ENCODE measurements at regions not wholly inside any gene's neighbourhood (a gene's known extent, or its start where the extent isn't known, plus 50 kb on each side); places are given as distances from the start of the nearest gene placed in this dataset.

DNA sequence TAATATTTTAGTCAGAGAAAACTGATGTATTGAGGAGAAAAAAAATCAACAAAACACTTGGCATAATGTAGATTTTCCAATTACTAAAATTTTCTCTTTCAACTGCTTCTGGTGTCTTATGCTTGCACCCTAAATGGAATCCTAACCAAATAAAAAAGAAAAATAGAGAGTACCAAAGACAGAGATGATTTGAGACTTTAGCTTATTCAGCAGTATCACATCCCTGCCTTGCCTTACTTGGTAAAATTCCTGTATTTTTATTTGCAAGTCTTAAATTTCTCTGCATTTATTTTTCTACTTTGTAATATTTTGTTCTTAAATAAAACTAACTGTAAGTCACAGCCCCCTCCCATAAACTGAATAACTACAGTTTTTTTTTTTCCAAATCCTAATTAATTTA, 950.5 kb upstream of the INTU start:
- DNase-seq (ENCODE audit: low spot score in 2 of 2) = no peak
- no peak for ATAC-seq
- Mint-ChIP-seq H3K27ac (no peak overlapping the region), H3K9me3 (peaks cover 0 to 4% of the 10 kb centered on the region in 2 donors), H3K36me3 (no peaks in the 10 kb centered on the region)

GRCh38 chr4:126686491-126686890, 946.3 kb upstream of the INTU start:
- H3K9me3 Mint-ChIP-seq = peaks cover 4 to 8% of the 10 kb centered on the region in 2 donors
- H3K36me3 Mint-ChIP-seq = no peaks in the 10 kb centered on the region
- no peak overlapping the region for H3K27ac Mint-ChIP-seq
- ATAC-seq (no peak), DNase-seq (ENCODE audit: low spot score in 2 of 2) (no peak)

DNA sequence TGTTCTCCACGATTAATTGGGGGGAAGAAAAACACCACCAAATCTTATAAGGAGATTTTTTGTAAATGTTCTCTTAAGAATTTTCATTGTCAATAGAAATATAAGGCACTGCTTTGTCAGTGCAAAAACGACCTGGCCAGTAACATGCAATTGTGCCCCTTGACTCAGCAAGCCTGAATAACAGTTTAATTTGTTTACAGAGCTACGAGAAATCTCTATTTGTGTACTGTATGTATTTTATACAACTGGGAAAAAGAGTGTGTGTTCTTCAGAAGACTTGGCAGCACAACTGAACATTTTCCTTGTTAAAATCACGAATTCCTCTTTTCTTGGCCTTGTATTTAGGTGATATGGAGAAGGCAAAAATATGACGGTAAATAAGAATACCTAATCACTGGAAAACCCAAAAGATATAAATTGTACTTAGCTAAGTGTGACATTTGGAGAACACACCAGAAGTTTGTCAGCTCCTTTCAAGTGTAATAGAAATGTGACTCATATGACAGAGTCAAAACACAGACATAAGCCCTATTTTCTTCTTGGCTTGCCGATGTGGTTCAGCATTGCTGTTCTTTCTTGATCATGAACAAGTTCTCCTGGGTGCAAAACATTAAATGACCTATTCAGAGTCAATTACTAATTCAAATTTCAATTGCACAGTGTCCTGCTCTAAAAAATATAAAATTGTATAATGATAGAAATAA, 945.0 kb upstream of the INTU start:
- ATAC-seq (no peak), DNase-seq (ENCODE audit: low spot score in 2 of 2) (no peak)
- Mint-ChIP-seq H3K36me3 (no peaks in the 10 kb centered on the region), H3K9me3 (peaks cover 4 to 9% of the 10 kb centered on the region in 2 donors), H3K27ac (no peak overlapping the region)

- ATAC-seq (no peak), DNase-seq (ENCODE audit: low spot score in 2 of 2) (no peak)
- Mint-ChIP-seq H3K27ac (no peak overlapping the region), H3K36me3 (no peaks in the 10 kb centered on the region), H3K9me3 (peaks cover 4 to 9% of the 10 kb centered on the region in 2 donors)
Measured at GRCh38 chr4:126691797-126692196, 941.0 kb upstream of the INTU start.

GRCh38 chr4:126697748-126698147, 935.0 kb upstream of the INTU start:
- Mint-ChIP-seq H3K36me3 (no peaks in the 10 kb centered on the region), H3K9me3 (peaks cover 0 to 9% of the 10 kb centered on the region in 2 donors), H3K27ac (no peak overlapping the region)
- DNase-seq (ENCODE audit: low spot score in 2 of 2) = no peak
- no peak for ATAC-seq

- no peak for ATAC-seq
- Mint-ChIP-seq H3K9me3 (peaks cover 0 to 9% of the 10 kb centered on the region in 2 donors), H3K27ac (no peak overlapping the region)
Measured at GRCh38 chr4:126698224-126698623, 934.5 kb upstream of the INTU start.

GRCh38 chr4:126701756-126702155, 931.0 kb upstream of the INTU start:
- peaks cover 9 to 17% of the 10 kb centered on the region in 2 donors for H3K9me3 Mint-ChIP-seq
- DNase-seq (ENCODE audit: low spot score in 2 of 2) (no peak), ATAC-seq (no peak)
- H3K27ac Mint-ChIP-seq = no peak overlapping the region
- no peaks in the 10 kb centered on the region for H3K36me3 Mint-ChIP-seq

More at GRCh38 chr4:126698224-126698623, 934.5 kb upstream of the INTU start:
- DNase-seq (ENCODE audit: low spot score in 2 of 2) = no peak
- H3K36me3 Mint-ChIP-seq = no peaks in the 10 kb centered on the region

DNA sequence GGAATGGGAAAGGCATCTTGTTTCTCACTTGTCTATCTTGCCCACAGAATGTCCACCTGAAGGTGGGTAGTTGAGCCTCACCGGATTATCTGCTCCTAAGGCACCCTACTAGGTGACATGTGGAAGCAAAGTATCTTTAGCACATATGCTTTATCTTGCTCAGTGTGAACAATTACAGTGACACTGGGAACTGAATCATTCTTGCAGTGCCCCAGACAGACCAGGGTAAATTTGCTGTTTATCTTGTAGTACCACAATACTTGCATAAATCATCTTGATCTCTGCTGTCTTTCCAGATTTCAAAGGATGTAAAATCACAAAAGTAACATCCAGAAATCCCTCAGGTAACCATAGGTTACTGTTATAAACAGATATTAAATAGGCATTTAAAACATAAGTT, 930.0 kb upstream of the INTU start:
- DNase-seq (ENCODE audit: low spot score in 2 of 2) (no peak), ATAC-seq (no peak)
- peaks cover 9 to 17% of the 10 kb centered on the region in 2 donors for H3K9me3 Mint-ChIP-seq
- H3K36me3 Mint-ChIP-seq = no peaks in the 10 kb centered on the region
- no peak overlapping the region for H3K27ac Mint-ChIP-seq

- ATAC-seq (no peak), DNase-seq (ENCODE audit: low spot score in 2 of 2) (no peak)
- Mint-ChIP-seq H3K27ac (no peak overlapping the region), H3K9me3 (peaks cover 14 to 17% of the 10 kb centered on the region in 2 donors), H3K36me3 (no peaks in the 10 kb centered on the region)
Measured at GRCh38 chr4:126705266-126705665, 927.5 kb upstream of the INTU start.

- DNase-seq (ENCODE audit: low spot score in 2 of 2) = no peak
- Mint-ChIP-seq H3K27ac (no peak overlapping the region), H3K36me3 (no peaks in the 10 kb centered on the region), H3K9me3 (peaks cover 19 to 28% of the 10 kb centered on the region in 2 donors)
- no peak for ATAC-seq
Measured at GRCh38 chr4:126708716-126709115, 924.0 kb upstream of the INTU start.

DNA sequence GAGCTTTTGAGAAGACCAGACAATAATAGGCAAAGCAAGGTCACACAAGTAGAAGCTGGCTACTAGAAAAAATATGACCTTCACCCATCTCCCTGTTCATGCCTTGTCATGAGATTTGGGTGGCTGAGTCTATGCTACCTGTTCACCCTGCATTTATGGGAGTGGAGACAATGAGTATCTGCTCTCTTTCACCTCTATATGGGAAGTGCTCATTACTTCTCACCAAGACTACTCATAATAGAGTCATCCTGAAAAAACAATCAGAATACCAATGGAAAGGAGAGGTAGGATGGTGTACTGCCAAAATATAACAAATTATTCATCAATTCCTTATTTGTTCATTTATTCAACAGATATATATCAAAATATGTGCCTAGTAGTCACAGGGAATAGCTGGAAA, 921.8 kb upstream of the INTU start:
- H3K27ac Mint-ChIP-seq = no peak overlapping the region
- peaks cover 19 to 32% of the 10 kb centered on the region in 2 donors for H3K9me3 Mint-ChIP-seq
- DNase-seq (ENCODE audit: low spot score in 2 of 2) = no peak
- no peak for ATAC-seq
- no peaks in the 10 kb centered on the region for H3K36me3 Mint-ChIP-seq

GRCh38 chr4:126715067-126715466, 917.7 kb upstream of the INTU start:
- peaks cover 0 to 5% of the 10 kb centered on the region in 2 donors for H3K36me3 Mint-ChIP-seq
- DNase-seq (ENCODE audit: low spot score in 2 of 2) (no peak), ATAC-seq (no peak)
- no peak overlapping the region for H3K27ac Mint-ChIP-seq
- H3K9me3 Mint-ChIP-seq = peaks cover 22 to 33% of the 10 kb centered on the region in 2 donors

DNA sequence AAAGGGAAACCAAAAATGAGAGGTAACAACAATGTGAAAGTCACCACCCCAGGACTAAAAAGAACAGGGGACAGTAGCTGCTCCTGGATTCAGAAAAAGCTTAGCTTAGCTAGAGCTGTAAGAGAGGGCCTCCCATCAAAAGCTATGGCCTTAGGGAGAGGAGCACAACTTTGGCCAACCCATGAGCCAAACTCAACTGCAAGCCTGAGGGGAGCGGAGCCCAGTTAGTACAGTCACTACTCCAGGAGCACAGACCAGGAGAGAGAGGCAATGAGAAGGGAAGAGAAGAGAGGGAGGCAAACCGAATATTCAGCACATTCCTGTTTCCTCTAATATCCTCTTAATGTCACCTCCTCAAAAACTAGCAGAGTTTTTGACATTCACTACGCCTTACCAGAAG, 917.1 kb upstream of the INTU start:
- Mint-ChIP-seq H3K27ac (no peak overlapping the region), H3K9me3 (peaks cover 22 to 29% of the 10 kb centered on the region in 2 donors), H3K36me3 (peaks cover 0 to 5% of the 10 kb centered on the region in 2 donors)
- DNase-seq (ENCODE audit: low spot score in 2 of 2) (no peak), ATAC-seq (no peak)

GRCh38 chr4:126718136-126718535, 914.6 kb upstream of the INTU start:
- H3K36me3 Mint-ChIP-seq = peaks cover 0 to 5% of the 10 kb centered on the region in 2 donors
- H3K27ac Mint-ChIP-seq = no peak overlapping the region
- no peak for ATAC-seq
- DNase-seq (ENCODE audit: low spot score in 2 of 2) = no peak
- H3K9me3 Mint-ChIP-seq = peaks cover 17 to 22% of the 10 kb centered on the region in 2 donors

DNA sequence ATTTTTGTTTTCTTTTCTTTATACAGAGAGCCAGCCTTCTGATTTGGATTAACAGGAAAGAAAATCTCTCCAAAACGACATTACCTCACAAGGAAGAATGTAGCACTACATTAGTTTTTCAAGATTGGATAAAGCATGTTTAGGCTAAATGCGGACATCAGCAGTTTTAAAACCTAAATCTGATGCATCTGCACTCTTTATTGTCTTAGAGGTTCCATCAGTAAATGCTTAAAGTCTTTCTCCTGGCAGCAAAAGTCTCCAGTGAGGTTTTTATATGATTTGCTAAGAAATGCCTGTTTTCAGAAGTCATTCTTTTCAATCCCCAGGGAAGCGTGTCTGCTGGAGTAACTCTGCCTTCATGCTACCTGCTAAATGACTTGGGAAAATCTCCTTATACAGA, 912.9 kb upstream of the INTU start:
- Mint-ChIP-seq H3K27ac (no peak overlapping the region), H3K9me3 (peaks cover 23% of the 10 kb centered on the region in 2 donors), H3K36me3 (peaks cover 0 to 5% of the 10 kb centered on the region in 2 donors)
- no peak for ATAC-seq
- no peak for DNase-seq (ENCODE audit: low spot score in 2 of 2)

GRCh38 chr4:126725906-126726305, 906.9 kb upstream of the INTU start:
- Mint-ChIP-seq H3K27ac (no peak overlapping the region), H3K9me3 (peaks cover 4 to 8% of the 10 kb centered on the region in 2 donors), H3K36me3 (no peaks in the 10 kb centered on the region)
- ATAC-seq (no peak), DNase-seq (ENCODE audit: low spot score in 2 of 2) (no peak)

DNA sequence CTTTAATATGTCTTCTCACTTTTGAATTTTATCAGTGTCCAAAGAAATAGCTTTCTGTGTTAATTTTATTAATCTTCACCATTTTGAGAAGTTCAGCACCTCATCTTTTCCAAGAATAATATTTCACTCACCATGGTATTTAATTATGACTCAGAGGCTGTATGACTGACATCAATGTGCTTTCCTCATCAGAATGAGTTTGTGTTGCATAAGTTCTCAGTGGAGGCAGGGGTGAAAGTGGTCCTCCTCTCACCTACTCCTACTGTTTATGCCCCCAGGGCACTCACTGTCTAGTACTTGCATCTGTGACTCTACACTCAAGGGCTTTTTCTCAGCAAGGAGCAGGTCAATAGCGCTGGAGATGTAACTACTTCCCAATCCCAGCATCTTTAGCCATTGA, 905.3 kb upstream of the INTU start:
- Mint-ChIP-seq H3K27ac (no peak overlapping the region), H3K36me3 (no peaks in the 10 kb centered on the region), H3K9me3 (peaks cover 8 to 11% of the 10 kb centered on the region in 2 donors)
- no peak for ATAC-seq
- DNase-seq (ENCODE audit: low spot score in 2 of 2) = no peak

GRCh38 chr4:126731062-126731461, 901.7 kb upstream of the INTU start:
- Mint-ChIP-seq H3K36me3 (no peaks in the 10 kb centered on the region), H3K9me3 (peaks cover 3 to 4% of the 10 kb centered on the region in 2 donors)
- no peak for ATAC-seq

More at GRCh38 chr4:126731062-126731461, 901.7 kb upstream of the INTU start:
- no peak overlapping the region for H3K27ac Mint-ChIP-seq
- DNase-seq (ENCODE audit: low spot score in 2 of 2) = no peak

All from activated naive CD4-positive, alpha-beta T cell treated with anti-CD3 and anti-CD28 coated beads, Interleukin-2, amount 50 U/mL, for 72 hours (primary cell).